GM12865 (cell line): ENCODE measurements at regions not wholly inside any gene's neighbourhood (a gene's known extent, or its start where the extent isn't known, plus 50 kb on each side); places are given as distances from the start of the nearest gene placed in this dataset.
"Not testable (repeated sequence)": the region's sequence is repeated elsewhere in the genome, so short reads cannot be mapped to it uniquely, and the experiment has no call there.

Experiments
- DNase-seq: peaks from one replicate; pipeline ENCODE4 v3.0.0; 2010; ENCODE audit warnings: low read depth
- H3K4me3 ChIP-seq: 2 replicates; pipeline ENCODE4 v1.5.1; 2011; ENCODE audit warnings: mild to moderate bottlenecking, low read depth, low read length, control low read depth
- TF ChIP-seq, protein P1 (sequence below): IDR thresholded peaks from 2 replicates; pipeline ENCODE4 v1.5.1; 2011; ENCODE audit warnings: low read length, control low read depth, low read depth, inconsistent platforms; ENCODE audit not compliant: insufficient read depth; ENCODE audit errors: missing control alignments

DNA sequence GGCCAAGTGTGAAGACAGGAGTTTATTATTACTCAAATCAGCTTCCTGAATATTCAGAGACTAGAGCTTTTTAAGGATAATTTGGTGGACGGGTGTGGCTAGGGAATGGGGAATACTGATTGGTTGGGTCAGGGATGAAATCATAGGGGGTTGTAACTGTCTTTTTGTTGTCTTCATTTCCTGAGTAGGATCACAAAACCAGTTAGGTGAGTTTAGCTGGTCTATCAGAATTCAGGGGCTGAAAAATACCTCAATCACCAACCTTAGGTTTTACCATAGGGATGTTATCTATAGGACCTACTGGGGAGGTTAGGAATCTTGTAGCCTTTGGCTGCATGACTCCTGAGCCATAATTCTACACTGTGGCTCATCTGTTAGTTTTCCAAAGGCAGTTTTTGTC lies 235.8 kb downstream of the YTHDC2 start:
- H3K4me3 ChIP-seq, result no peak overlapping the region
- TF ChIP-seq, protein P1, sequence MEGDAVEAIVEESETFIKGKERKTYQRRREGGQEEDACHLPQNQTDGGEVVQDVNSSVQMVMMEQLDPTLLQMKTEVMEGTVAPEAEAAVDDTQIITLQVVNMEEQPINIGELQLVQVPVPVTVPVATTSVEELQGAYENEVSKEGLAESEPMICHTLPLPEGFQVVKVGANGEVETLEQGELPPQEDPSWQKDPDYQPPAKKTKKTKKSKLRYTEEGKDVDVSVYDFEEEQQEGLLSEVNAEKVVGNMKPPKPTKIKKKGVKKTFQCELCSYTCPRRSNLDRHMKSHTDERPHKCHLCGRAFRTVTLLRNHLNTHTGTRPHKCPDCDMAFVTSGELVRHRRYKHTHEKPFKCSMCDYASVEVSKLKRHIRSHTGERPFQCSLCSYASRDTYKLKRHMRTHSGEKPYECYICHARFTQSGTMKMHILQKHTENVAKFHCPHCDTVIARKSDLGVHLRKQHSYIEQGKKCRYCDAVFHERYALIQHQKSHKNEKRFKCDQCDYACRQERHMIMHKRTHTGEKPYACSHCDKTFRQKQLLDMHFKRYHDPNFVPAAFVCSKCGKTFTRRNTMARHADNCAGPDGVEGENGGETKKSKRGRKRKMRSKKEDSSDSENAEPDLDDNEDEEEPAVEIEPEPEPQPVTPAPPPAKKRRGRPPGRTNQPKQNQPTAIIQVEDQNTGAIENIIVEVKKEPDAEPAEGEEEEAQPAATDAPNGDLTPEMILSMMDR, result no peak
- DNase-seq, result no peak

DNA sequence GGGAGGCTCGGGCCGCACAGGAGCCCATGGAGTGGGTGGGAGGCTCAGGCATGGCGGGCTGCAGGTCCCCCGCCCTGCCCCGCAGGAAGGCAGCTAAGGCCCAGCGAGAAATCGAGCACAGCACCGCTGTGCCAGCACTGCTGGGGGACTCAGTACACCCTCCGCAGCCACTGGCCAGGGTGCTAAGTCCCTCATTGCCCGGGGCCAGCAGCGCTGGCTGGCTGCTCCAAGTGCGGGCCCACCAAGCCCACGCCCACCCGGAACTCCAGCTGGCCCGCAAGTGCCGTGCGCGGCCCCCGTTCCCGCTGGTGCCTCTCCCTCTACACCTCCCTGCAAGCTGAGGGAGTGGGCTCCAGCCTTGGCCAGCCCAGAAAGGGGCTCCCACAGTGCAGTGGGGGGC lies 239.7 kb downstream of the YTHDC2 start:
- H3K4me3 ChIP-seq, DNase-seq: not testable (repeated sequence)

DNA sequence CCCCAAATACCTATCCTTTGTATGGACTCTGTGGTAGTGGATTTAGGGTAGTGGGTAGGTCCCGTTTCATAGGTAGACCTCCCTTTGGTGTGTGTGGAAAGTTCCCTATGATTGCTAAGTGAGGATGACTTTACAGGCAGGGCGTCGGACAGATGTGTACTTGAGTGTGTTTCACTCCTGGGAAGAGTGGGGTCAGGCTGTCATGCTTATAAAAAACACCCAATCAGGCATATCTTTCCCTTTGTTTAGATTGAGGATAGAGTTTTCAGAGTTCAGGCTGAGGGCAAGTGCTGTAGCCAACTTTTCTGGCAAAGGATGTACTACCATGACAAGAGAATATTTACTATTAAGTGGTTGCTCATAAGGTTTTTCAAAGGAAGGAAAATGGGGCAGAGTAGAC lies 242.0 kb downstream of the YTHDC2 start:
- TF ChIP-seq, protein P1, result no peak
- H3K4me3 ChIP-seq, result no peak overlapping the region
- DNase-seq, result no peak

DNA sequence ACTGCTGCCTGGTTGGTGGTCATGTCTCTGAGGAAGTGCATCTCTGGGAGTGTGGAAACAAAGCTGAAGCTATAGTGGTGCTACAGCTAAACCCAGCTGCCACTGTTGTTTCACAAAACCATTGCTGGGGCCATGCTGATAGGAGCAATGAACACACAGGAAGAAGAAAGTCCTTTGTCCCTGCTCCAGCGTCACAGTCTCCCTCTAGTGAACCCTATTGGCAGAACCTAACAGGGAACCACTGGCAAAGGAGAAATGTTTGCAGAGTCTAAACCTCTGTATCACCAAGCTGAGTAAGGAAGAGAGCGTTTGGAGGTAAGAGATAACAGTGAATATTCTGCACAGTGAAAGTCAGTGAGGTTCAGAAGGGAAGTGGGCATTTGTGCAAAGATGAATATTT lies 244.0 kb downstream of the YTHDC2 start:
- DNase-seq, result no peak

DNA sequence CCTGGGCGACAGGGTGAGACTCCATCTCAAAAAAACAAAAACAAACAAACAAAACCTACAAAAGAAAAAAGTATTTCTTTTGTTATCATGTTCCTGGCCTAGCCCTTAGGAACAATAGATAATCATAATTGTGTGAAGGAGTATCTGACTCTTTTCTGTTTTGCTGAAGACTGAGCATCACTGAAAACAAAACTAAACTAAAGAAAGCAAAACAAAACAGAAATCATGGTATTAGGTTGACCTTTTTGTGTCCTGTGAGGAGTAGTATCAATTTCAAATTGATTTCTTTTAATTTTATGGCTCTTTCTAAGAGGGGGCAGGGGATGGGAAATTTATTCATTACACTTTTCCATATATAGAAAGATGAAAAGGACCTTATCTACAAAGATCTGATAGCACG lies 246.0 kb downstream of the YTHDC2 start:
- no peak for DNase-seq
- H3K4me3 ChIP-seq, result no peak overlapping the region
- TF ChIP-seq, protein P1, result no peak

More for the DNA sequence above, 244.0 kb downstream of the YTHDC2 start:
- TF ChIP-seq, protein P1, result no peak
- H3K4me3 ChIP-seq, result no peak overlapping the region

DNA sequence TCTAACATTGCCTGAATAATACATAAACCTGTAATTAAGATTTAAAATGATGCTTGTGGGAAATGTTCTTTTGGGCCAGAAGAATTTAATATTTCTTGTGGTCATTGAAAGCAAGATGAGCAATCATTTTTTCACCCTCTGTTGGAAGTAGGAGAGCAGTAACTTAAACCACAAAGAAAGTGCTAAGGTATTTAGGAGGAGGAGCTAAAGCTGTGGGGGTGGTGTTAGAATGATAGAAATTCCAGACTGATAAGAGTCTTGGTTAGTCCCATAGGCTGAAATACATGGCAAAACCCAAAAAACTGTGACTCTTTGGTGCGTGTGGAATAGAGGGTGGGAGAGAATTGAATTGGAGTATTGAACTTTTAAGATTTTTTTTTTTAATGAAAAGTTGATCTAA lies 247.0 kb downstream of the YTHDC2 start:
- TF ChIP-seq, protein P1, result no peak
- no peak for DNase-seq
- H3K4me3 ChIP-seq, result no peak overlapping the region

DNA sequence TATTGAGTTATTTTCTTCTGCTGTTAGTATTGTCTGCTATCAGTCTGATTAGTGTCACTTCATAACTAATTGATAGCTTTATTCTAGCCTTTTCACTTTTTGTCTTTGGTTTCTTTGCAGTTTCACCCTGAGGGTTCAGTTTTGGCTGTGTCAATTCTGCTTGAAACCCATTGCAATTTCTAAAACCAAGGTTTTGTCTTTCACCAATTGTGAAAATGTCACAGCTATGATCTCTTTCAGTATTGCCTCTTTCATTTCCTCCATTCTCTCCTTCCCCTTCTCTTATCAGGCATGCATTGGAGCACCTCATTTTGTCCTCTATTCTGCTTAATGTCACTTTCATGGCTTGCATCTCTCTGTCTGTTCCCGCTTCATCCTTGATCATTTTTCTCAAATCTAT lies 248.1 kb downstream of the YTHDC2 start:
- no peak overlapping the region for H3K4me3 ChIP-seq
- TF ChIP-seq, protein P1, result no peak
- DNase-seq, result no peak
